ENCODE measurements at regions not wholly inside any gene's neighbourhood (a gene's known extent, or its start where the extent isn't known, plus 50 kb on each side); places are given as distances from the start of the nearest gene placed in this dataset.

GRCh38 chr17:34117332-34117731 is 137.8 kb upstream of the CCL2 start:
- H3K4me1 ChIP-seq (ENCODE audit: insufficient read depth, low read length, poor library complexity, severe bottlenecking) = no peaks in the 10 kb centered on the region
- intact Hi-C loops (cut with micrococcal nuclease; ENCODE audit: unreplicated experiment) = no loop called here
- TF ChIP-seq EZH2 (IDR thresholded peaks at IDR 0.05; ENCODE audit: borderline replicate concordance, low read depth, low read length, poor library complexity, severe bottlenecking) (no peak), CTCF (conservative IDR thresholded peaks at IDR 0.05; ENCODE audit: low read depth, low read length) (no peak)
- DNase-seq (ENCODE audit: low spot score) = no peak
- CTCF ChIA-PET = no interaction called here
- no peak overlapping the region for H3K27ac ChIP-seq (ENCODE audit: low read depth, low read length, poor library complexity, severe bottlenecking)
- POLR2A ChIA-PET (ENCODE audit: low non-redundant PET) = no interaction called here
- BruUV-seq (replicated peaks) = no TSS peak
- H3K9me3 ChIP-seq (ENCODE audit: low read depth, low read length, poor library complexity, severe bottlenecking) = no peaks in the 10 kb centered on the region
- no peak overlapping the region for H3K4me3 ChIP-seq (ENCODE audit: low read depth, low read length, poor library complexity, severe bottlenecking)
- no peaks in the 10 kb centered on the region for H3K27me3 ChIP-seq (replicated peaks; ENCODE audit: insufficient read depth, low read depth, low read length, poor library complexity)
- no peaks in the 10 kb centered on the region for H3K36me3 ChIP-seq (ENCODE audit: insufficient read depth, low read length, poor library complexity, severe bottlenecking)

GRCh38 chr17:34117811-34118210 is 137.3 kb upstream of the CCL2 start:
- ChIA-PET CTCF (no interaction called here), POLR2A (ENCODE audit: low non-redundant PET) (no interaction called here)
- DNase-seq (ENCODE audit: low spot score) = no peak
- no peaks in the 10 kb centered on the region for H3K9me3 ChIP-seq (ENCODE audit: low read depth, low read length, poor library complexity, severe bottlenecking)
- H3K27ac ChIP-seq (ENCODE audit: low read depth, low read length, poor library complexity, severe bottlenecking) = no peak overlapping the region
- intact Hi-C loops (cut with micrococcal nuclease; ENCODE audit: unreplicated experiment) = no loop called here
- BruUV-seq (replicated peaks) = no TSS peak
- H3K4me3 ChIP-seq (ENCODE audit: low read depth, low read length, poor library complexity, severe bottlenecking) = no peak overlapping the region
- no peak for TF ChIP-seq EZH2 (IDR thresholded peaks at IDR 0.05; ENCODE audit: borderline replicate concordance, low read depth, low read length, poor library complexity, severe bottlenecking)
- TF ChIP-seq CTCF (conservative IDR thresholded peaks at IDR 0.05; ENCODE audit: low read depth, low read length) = no peak
- no peaks in the 10 kb centered on the region for H3K4me1 ChIP-seq (ENCODE audit: insufficient read depth, low read length, poor library complexity, severe bottlenecking)
- H3K36me3 ChIP-seq (ENCODE audit: insufficient read depth, low read length, poor library complexity, severe bottlenecking) = no peaks in the 10 kb centered on the region
- no peaks in the 10 kb centered on the region for H3K27me3 ChIP-seq (replicated peaks; ENCODE audit: insufficient read depth, low read depth, low read length, poor library complexity)

GRCh38 chr17:34118564-34118963 is 136.5 kb upstream of the CCL2 start:
- DNase-seq (ENCODE audit: low spot score) = no peak
- Histone ChIP-seq H3K27ac (ENCODE audit: low read depth, low read length, poor library complexity, severe bottlenecking) (no peak overlapping the region), H3K4me3 (ENCODE audit: low read depth, low read length, poor library complexity, severe bottlenecking) (no peak overlapping the region), H3K27me3 (replicated peaks; ENCODE audit: insufficient read depth, low read depth, low read length, poor library complexity) (no peaks in the 10 kb centered on the region), H3K36me3 (ENCODE audit: insufficient read depth, low read length, poor library complexity, severe bottlenecking) (no peaks in the 10 kb centered on the region), H3K4me1 (ENCODE audit: insufficient read depth, low read length, poor library complexity, severe bottlenecking) (no peaks in the 10 kb centered on the region), H3K9me3 (ENCODE audit: low read depth, low read length, poor library complexity, severe bottlenecking) (no peaks in the 10 kb centered on the region)
- POLR2A ChIA-PET (ENCODE audit: low non-redundant PET) = no interaction called here
- intact Hi-C loops (cut with micrococcal nuclease; ENCODE audit: unreplicated experiment) = no loop called here
- CTCF ChIA-PET = no interaction called here
- BruUV-seq (replicated peaks) = no TSS peak
- TF ChIP-seq CTCF (conservative IDR thresholded peaks at IDR 0.05; ENCODE audit: low read depth, low read length) = no peak
- TF ChIP-seq EZH2 (IDR thresholded peaks at IDR 0.05; ENCODE audit: borderline replicate concordance, low read depth, low read length, poor library complexity, severe bottlenecking) = no peak
